ENCODE measurements at regions not wholly inside any gene's neighbourhood (a gene's known extent, or its start where the extent isn't known, plus 50 kb on each side); places are given as distances from the start of the nearest gene placed in this dataset.

DNA sequence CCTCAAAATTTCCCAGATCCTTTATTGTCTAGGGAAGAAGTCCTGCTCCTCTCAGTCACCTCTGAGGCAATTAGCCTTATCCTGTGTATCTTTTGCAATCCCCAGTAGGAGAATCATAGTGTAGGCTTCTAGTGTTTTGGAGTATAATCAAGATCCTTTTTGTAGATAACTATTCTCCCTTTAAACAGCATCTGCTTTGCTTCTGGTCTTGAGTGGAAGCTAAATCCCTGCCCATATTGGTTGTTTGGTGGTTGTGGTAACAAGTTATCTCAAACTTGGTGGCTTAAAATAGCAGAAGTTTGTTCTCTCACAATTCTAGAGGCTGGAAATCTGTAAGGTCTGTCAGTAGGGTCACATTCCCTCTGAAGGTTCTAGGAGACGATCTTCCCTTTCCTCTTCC, 217.5 kb upstream of the RASGRP1 start (continued):
- TF ChIP-seq, protein P1, sequence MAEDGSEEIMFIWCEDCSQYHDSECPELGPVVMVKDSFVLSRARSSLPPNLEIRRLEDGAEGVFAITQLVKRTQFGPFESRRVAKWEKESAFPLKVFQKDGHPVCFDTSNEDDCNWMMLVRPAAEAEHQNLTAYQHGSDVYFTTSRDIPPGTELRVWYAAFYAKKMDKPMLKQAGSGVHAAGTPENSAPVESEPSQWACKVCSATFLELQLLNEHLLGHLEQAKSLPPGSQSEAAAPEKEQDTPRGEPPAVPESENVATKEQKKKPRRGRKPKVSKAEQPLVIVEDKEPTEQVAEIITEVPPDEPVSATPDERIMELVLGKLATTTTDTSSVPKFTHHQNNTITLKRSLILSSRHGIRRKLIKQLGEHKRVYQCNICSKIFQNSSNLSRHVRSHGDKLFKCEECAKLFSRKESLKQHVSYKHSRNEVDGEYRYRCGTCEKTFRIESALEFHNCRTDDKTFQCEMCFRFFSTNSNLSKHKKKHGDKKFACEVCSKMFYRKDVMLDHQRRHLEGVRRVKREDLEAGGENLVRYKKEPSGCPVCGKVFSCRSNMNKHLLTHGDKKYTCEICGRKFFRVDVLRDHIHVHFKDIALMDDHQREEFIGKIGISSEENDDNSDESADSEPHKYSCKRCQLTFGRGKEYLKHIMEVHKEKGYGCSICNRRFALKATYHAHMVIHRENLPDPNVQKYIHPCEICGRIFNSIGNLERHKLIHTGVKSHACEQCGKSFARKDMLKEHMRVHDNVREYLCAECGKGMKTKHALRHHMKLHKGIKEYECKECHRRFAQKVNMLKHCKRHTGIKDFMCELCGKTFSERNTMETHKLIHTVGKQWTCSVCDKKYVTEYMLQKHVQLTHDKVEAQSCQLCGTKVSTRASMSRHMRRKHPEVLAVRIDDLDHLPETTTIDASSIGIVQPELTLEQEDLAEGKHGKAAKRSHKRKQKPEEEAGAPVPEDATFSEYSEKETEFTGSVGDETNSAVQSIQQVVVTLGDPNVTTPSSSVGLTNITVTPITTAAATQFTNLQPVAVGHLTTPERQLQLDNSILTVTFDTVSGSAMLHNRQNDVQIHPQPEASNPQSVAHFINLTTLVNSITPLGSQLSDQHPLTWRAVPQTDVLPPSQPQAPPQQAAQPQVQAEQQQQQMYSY (CRISPR knock-in tag; IDR thresholded peaks at IDR 0.05), result no peak
- TF ChIP-seq ZNF416 (CRISPR knock-in tag; IDR thresholded peaks at IDR 0.05), result no peak
- no peak for TF ChIP-seq NR3C1 (CRISPR knock-in tag; conservative IDR thresholded peaks at IDR 0.05; ENCODE audit: low read depth)

DNA sequence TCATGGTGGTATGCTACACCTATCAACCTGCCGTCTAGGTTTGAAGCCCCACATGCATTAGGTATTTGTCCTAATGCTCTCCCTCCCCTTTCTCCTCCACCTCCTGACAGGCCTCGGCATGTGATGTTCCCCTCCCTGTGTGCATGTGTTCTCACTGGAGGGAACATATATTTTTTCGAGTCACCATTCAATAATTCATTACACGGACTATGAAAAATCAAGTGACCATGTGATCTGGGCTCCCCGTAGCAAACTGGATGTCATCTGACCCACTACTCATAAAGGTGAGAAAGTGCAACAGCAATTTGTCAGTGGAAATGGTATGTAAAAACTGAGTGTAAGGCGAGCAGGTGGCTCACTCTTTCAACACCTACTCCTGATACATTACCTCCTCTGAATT, 224.3 kb upstream of the RASGRP1 start:
- Mint-ChIP-seq H3K9me3 (peaks cover 7% of the 10 kb centered on the region; the same call in 1 of the 2 replicates), H3K27ac (no peak overlapping the region)
- ATAC-seq, result no peak

DNA sequence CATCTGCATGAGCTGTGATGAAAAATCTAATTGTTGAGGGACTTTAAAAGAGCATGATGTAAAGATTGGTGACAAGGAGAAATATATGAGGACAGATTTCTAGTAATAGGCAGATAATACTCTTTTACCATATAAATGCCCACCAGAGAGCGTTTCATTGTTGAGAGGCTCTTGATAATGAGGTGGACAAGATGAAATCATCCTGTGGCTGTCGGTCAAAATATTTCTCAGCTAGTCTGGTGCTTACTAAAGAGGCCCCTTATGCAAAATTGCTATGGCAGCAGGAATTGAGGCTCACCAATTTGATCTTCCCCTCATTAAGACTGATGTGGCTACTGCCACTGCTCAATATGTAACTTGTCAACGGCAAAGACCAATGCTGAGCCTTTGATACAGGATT, 225.0 kb upstream of the RASGRP1 start:
- Mint-ChIP-seq H3K4me3 (no peak overlapping the region), H3K4me1 (peaks cover 6% of the 10 kb centered on the region), H3K9me3 (peaks cover 7% of the 10 kb centered on the region; the same call in 1 of the 2 replicates), H3K27ac (no peak overlapping the region), H3K36me3 (peaks cover 6% of the 10 kb centered on the region; the same call in 1 of the 2 replicates), H3K27me3 (ENCODE audit: low read depth) (no peaks in the 10 kb centered on the region; the same call in 1 of the 2 replicates)
- DNase-seq (ENCODE audit: low spot score) (no peak), ATAC-seq (no peak)
- CTCF ChIA-PET, result no interaction called here
- POLR2A ChIA-PET, result no interaction called here
- no peak for TF ChIP-seq FOXP1 (CRISPR knock-in tag; IDR thresholded peaks at IDR 0.05; ENCODE audit: borderline replicate concordance)

More for the DNA sequence above, 224.3 kb upstream of the RASGRP1 start:
- ChIA-PET CTCF (no interaction called here), POLR2A (no interaction called here)
- Mint-ChIP-seq H3K27me3 (ENCODE audit: low read depth) (no peaks in the 10 kb centered on the region; the same call in 1 of the 2 replicates), H3K4me3 (no peak overlapping the region), H3K4me1 (peaks cover 6% of the 10 kb centered on the region), H3K36me3 (peaks cover 6% of the 10 kb centered on the region; the same call in 1 of the 2 replicates)
- TF ChIP-seq ZNF232 (CRISPR knock-in tag; IDR thresholded peaks at IDR 0.05) (no peak), FOXJ3 (CRISPR knock-in tag; IDR thresholded peaks at IDR 0.05; ENCODE audit: borderline replicate concordance) (no peak), NR3C1 (CRISPR knock-in tag; conservative IDR thresholded peaks at IDR 0.05; ENCODE audit: low read depth) (no peak), EMX1 (CRISPR knock-in tag; IDR thresholded peaks at IDR 0.05) (no peak)
- TF ChIP-seq, protein P2, sequence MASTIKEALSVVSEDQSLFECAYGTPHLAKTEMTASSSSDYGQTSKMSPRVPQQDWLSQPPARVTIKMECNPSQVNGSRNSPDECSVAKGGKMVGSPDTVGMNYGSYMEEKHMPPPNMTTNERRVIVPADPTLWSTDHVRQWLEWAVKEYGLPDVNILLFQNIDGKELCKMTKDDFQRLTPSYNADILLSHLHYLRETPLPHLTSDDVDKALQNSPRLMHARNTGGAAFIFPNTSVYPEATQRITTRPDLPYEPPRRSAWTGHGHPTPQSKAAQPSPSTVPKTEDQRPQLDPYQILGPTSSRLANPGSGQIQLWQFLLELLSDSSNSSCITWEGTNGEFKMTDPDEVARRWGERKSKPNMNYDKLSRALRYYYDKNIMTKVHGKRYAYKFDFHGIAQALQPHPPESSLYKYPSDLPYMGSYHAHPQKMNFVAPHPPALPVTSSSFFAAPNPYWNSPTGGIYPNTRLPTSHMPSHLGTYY (CRISPR knock-in tag; IDR thresholded peaks at IDR 0.05), result no peak
- TF ChIP-seq, protein P3, sequence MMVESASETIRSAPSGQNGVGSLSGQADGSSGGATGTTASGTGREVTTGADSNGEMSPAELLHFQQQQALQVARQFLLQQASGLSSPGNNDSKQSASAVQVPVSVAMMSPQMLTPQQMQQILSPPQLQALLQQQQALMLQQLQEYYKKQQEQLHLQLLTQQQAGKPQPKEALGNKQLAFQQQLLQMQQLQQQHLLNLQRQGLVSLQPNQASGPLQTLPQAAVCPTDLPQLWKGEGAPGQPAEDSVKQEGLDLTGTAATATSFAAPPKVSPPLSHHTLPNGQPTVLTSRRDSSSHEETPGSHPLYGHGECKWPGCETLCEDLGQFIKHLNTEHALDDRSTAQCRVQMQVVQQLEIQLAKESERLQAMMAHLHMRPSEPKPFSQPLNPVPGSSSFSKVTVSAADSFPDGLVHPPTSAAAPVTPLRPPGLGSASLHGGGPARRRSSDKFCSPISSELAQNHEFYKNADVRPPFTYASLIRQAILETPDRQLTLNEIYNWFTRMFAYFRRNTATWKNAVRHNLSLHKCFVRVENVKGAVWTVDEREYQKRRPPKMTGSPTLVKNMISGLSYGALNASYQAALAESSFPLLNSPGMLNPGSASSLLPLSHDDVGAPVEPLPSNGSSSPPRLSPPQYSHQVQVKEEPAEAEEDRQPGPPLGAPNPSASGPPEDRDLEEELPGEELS (CRISPR knock-in tag; IDR thresholded peaks at IDR 0.05), result no peak
- DNase-seq (ENCODE audit: low spot score), result no peak

DNA sequence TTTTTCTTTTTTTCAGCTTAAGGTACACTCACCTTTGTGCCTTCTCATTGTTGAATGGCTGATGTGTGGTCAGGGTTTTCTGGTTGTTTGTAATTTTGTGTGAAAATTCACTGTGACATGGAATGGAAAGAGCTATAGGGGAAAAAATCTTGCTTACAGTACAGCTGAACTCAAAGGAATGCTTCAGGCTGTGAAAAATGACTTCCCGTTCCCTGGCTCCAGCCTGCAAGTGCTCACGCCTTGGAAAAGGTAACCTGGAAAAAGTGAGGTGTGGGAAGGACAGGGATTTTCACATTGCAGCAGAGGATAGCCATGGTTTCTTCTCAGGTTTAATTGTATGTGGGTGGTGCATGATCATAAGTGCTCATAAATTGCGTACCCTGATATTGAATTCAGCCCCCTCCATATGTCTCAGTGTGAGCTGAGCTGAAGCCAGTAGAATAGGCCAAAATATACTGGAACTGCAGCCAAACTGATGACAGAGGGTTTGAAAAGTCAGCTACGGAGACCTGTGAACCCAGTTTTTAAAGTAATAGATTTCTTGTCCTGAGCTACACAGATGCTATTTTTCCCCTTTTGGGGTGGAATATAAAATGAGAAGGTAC, 228.7 kb upstream of the RASGRP1 start:
- H3K27me3 Mint-ChIP-seq (ENCODE audit: low read depth), result no peaks in the 10 kb centered on the region; the same call in 1 of the 2 replicates
- H3K9me3 Mint-ChIP-seq, result peaks cover 5% of the 10 kb centered on the region
- H3K4me3 Mint-ChIP-seq, result no peak overlapping the region
- DNase-seq (ENCODE audit: low spot score) (no peak), ATAC-seq (no peak)
- ChIA-PET CTCF (interaction anchor here (1.0 kb wide), 1 partner anchor 15 kb away, joined by 3 read pairs; no protein-coding TSS in a partner anchor), POLR2A (no interaction called here)
- no peak overlapping the region for H3K27ac Mint-ChIP-seq
- H3K4me1 Mint-ChIP-seq, result peaks cover 14% of the 10 kb centered on the region
- peaks cover 3% of the 10 kb centered on the region; the same call in 1 of the 2 replicates for H3K36me3 Mint-ChIP-seq
- TF ChIP-seq, protein P1 (CRISPR knock-in tag; IDR thresholded peaks at IDR 0.05), result no peak
- TF ChIP-seq NFE2L1 (CRISPR knock-in tag; IDR thresholded peaks at IDR 0.05) (no peak), JAZF1 (CRISPR knock-in tag; IDR thresholded peaks at IDR 0.05) (no peak), CBFB (CRISPR knock-in tag; IDR thresholded peaks at IDR 0.05; ENCODE audit: low read depth) (no peak)
- TF ChIP-seq, protein P4, sequence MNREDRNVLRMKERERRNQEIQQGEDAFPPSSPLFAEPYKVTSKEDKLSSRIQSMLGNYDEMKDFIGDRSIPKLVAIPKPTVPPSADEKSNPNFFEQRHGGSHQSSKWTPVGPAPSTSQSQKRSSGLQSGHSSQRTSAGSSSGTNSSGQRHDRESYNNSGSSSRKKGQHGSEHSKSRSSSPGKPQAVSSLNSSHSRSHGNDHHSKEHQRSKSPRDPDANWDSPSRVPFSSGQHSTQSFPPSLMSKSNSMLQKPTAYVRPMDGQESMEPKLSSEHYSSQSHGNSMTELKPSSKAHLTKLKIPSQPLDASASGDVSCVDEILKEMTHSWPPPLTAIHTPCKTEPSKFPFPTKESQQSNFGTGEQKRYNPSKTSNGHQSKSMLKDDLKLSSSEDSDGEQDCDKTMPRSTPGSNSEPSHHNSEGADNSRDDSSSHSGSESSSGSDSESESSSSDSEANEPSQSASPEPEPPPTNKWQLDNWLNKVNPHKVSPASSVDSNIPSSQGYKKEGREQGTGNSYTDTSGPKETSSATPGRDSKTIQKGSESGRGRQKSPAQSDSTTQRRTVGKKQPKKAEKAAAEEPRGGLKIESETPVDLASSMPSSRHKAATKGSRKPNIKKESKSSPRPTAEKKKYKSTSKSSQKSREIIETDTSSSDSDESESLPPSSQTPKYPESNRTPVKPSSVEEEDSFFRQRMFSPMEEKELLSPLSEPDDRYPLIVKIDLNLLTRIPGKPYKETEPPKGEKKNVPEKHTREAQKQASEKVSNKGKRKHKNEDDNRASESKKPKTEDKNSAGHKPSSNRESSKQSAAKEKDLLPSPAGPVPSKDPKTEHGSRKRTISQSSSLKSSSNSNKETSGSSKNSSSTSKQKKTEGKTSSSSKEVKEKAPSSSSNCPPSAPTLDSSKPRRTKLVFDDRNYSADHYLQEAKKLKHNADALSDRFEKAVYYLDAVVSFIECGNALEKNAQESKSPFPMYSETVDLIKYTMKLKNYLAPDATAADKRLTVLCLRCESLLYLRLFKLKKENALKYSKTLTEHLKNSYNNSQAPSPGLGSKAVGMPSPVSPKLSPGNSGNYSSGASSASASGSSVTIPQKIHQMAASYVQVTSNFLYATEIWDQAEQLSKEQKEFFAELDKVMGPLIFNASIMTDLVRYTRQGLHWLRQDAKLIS (CRISPR knock-in tag; IDR thresholded peaks at IDR 0.05; ENCODE audit: borderline replicate concordance), result no peak
